Tibial artery (tissue), 4 donors: ENCODE measurements at regions not wholly inside any gene's neighbourhood (a gene's known extent, or its start where the extent isn't known, plus 50 kb on each side); places are given as distances from the start of the nearest gene placed in this dataset.

Experiments
- DNase-seq, 2 donors: peaks; one replicate each; pipeline ENCODE4 v3.0.0-alpha.2; 2019
- H3K27ac ChIP-seq, 2 donors: fragments of 200-600 bp; sonication (generic) in 1 of 2; 1 replicate in 1 of 2; 2 replicates in 1 of 2; pipeline ENCODE4 v1.5.1; 2018 to 2019; ENCODE audit warnings: mild to moderate bottlenecking in 1 of 2
- H3K27me3 ChIP-seq, 2 donors: fragments of 200-600 bp; sonication (generic) in 1 of 2; one replicate each; pipeline versions ENCODE4 v1.5.1 to v1.6.0; 2016 to 2019
- H3K36me3 ChIP-seq, 3 donors: fragments of 200-600 bp; sonication (generic) in 2 of 3; one replicate each; pipeline ENCODE4 v1.5.1; 2016 to 2019; ENCODE audit warnings: mild to moderate bottlenecking in 2 of 3
- H3K4me1 ChIP-seq, 4 donors: fragments of 200-600 bp; sonication (generic) in 2 of 4; 1 replicate in 3 of 4; 2 replicates in 1 of 4; pipeline ENCODE4 v1.5.1; 2016 to 2019
- H3K4me3 ChIP-seq, 2 donors: fragments of 200-600 bp; sonication (generic) in 1 of 2; 1 replicate in 1 of 2; 2 replicates in 1 of 2; pipeline ENCODE4 v1.5.1; 2018 to 2019; ENCODE audit warnings: mild to moderate bottlenecking in 2 of 2
- H3K9me3 ChIP-seq, 3 donors: fragments of 200-600 bp; sonication (generic) in 1 of 3; one replicate each; pipeline ENCODE4 v1.5.1; 2016 to 2019
- intact Hi-C: fragments of 100-400 bp; cut with DNase I; formaldehyde crosslinking; loops from one replicate; pipeline ENCODE4 v1.15.0; 2023; ENCODE audit warnings: low total_unique reads
- TF ChIP-seq, protein P1 (sequence below), 2 experiments: fragments of 200-600 bp in 1 of 2; fragments of 450-650 bp in 1 of 2; IDR thresholded peaks; one replicate each; pipeline ENCODE4 v1.5.1; 2017 to 2019; ENCODE audit warnings: antibody characterized with exemption in 2 of 2, mild to moderate bottlenecking in 1 of 2, moderate library complexity in 1 of 2

DNA sequence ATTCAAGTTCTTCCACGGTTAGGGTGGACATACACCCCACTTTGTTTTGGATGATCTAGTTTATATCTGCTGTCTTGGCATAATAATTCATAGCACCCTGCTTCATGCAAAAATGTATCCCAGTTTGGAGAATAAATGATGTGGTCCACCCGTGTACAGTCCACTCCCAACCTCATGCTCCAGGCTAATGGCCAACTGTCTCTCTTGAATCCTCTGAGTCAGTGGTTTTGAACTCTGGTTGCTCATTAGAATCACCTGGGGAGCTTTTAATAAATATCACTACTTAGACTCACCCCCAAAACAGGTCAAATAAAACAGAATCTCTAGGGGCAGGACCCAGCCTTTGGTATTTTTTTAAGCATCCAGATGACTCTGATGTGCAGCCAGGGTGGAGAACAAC, 78.5 kb downstream of the SDC1 start:
- Histone ChIP-seq H3K4me1 (peaks cover 0 to 7% (median 2%) of the 10 kb centered on the region in 4 donors), H3K4me3 (no peak overlapping the region), H3K27ac (no peak overlapping the region), H3K36me3 (no peaks in the 10 kb centered on the region), H3K27me3 (no peaks in the 10 kb centered on the region), H3K9me3 (no peaks in the 10 kb centered on the region)
- TF ChIP-seq, protein P1, sequence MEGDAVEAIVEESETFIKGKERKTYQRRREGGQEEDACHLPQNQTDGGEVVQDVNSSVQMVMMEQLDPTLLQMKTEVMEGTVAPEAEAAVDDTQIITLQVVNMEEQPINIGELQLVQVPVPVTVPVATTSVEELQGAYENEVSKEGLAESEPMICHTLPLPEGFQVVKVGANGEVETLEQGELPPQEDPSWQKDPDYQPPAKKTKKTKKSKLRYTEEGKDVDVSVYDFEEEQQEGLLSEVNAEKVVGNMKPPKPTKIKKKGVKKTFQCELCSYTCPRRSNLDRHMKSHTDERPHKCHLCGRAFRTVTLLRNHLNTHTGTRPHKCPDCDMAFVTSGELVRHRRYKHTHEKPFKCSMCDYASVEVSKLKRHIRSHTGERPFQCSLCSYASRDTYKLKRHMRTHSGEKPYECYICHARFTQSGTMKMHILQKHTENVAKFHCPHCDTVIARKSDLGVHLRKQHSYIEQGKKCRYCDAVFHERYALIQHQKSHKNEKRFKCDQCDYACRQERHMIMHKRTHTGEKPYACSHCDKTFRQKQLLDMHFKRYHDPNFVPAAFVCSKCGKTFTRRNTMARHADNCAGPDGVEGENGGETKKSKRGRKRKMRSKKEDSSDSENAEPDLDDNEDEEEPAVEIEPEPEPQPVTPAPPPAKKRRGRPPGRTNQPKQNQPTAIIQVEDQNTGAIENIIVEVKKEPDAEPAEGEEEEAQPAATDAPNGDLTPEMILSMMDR (IDR thresholded peaks at IDR 0.05) = no peak
- DNase-seq = no peak
- intact Hi-C loops = no loop called here

GRCh38 chr2:20145497-20146193, 79.3 kb downstream of the SDC1 start:
- Histone ChIP-seq H3K27ac (no peak overlapping the region), H3K9me3 (no peaks in the 10 kb centered on the region), H3K4me3 (no peak overlapping the region), H3K36me3 (no peaks in the 10 kb centered on the region), H3K4me1 (peaks cover 0 to 14% (median 5%) of the 10 kb centered on the region in 4 donors), H3K27me3 (no peaks in the 10 kb centered on the region)
- DNase-seq = no peak
- TF ChIP-seq, protein P1 (IDR thresholded peaks at IDR 0.05) = no peak
- intact Hi-C loops = no loop called here

- intact Hi-C loops = no loop called here
- Histone ChIP-seq H3K9me3 (no peaks in the 10 kb centered on the region), H3K27ac (no peak overlapping the region), H3K4me3 (no peak overlapping the region), H3K4me1 (peaks cover 0 to 14% (median 5%) of the 10 kb centered on the region in 4 donors), H3K36me3 (no peaks in the 10 kb centered on the region), H3K27me3 (no peaks in the 10 kb centered on the region)
- TF ChIP-seq, protein P1 (IDR thresholded peaks at IDR 0.05) = no peak
- no peak for DNase-seq
These were observed 80.1 kb downstream of the SDC1 start for GRCh38 chr2:20144861-20145260.

DNA sequence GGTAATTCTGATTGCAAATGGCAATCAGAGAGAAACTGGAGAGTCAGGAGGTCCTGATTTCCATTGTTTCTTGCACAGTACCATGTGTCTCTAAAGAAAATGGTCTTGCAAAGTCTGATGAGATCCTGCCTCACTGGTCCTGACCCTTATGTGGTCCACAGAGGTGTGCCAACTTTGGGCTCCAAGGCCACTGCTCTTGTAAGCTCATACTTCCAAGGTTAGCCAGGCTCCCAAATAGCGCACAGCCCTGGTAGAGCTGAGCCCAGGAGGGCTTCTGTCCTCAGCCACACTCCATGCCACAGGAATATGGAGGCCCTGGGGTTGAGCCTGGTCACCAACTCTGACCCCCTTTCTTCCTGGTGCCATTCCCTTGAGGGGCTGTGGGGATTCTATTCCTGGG, 80.7 kb downstream of the SDC1 start:
- TF ChIP-seq, protein P1 (IDR thresholded peaks at IDR 0.05) = no peak
- no peak for DNase-seq
- Histone ChIP-seq H3K27me3 (no peaks in the 10 kb centered on the region), H3K9me3 (no peaks in the 10 kb centered on the region), H3K36me3 (no peaks in the 10 kb centered on the region), H3K4me1 (peaks cover 0 to 14% (median 5%) of the 10 kb centered on the region in 4 donors), H3K27ac (no peak overlapping the region), H3K4me3 (no peak overlapping the region)
- intact Hi-C loops = no loop called here

DNA sequence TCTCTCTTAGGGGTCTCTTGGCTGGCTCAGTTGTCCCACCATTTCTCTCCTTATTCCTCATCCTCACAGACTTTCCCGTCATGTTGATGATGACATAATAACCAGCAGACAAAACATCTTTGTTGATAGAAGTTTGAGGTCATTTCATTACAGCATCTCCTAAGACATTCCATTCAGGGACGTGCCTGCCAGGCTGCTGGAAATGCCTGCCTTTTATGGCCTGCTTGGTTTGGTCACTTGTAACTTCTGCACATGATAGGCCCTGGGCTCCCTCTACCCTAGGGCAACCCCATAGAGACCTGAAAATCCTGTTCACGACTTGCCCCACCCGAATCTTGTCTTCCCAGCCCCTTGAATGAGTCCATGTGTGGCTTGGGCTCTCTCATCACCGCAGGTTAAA, 81.7 kb downstream of the SDC1 start:
- peaks cover 0 to 14% (median 5%) of the 10 kb centered on the region in 4 donors for H3K4me1 ChIP-seq
- DNase-seq = no peak
- H3K27ac ChIP-seq = no peak overlapping the region
- TF ChIP-seq, protein P1 (IDR thresholded peaks at IDR 0.05) = no peak
- intact Hi-C loops = no loop called here
- H3K36me3 ChIP-seq = no peaks in the 10 kb centered on the region
- H3K4me3 ChIP-seq = no peak overlapping the region
- H3K27me3 ChIP-seq = no peaks in the 10 kb centered on the region
- H3K9me3 ChIP-seq = no peaks in the 10 kb centered on the region
